ENCODE measurements at regions not wholly inside any gene's neighbourhood (a gene's known extent, or its start where the extent isn't known, plus 50 kb on each side); places are given as distances from the start of the nearest gene placed in this dataset.

DNA sequence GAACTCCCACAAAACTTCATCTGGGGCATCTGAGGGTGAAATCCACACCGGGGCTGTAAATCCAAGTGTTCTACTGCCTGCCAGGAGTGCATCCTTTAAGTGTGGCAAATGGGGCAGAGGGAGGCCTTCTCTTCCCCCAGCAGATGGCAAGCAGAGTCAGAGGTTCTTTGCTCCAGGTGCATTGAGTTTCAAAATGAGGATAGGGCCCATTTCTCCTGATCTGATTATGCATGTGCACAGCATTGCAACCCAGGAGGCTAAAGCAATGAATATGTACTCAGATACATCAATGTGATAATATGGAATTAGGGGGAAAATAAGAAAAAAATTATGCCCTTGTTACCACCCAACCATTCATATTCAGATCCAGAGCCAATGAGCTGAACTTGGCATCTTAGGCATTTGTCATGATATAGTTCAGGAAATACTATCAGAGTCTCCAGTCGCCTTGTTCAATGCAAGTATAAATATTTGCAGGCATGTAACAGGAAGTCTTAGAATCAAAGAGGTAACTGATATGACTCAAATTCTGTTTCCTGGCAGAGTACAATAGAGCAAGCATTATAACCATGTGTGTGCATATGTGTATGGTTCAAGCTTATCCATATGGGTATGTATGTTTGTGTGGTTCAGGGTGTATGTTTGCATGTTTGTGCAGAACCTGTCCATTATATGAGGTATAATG is 473.8 kb upstream of the PKN2 start:
- Mint-ChIP-seq H3K4me3 (no peak overlapping the region), H3K27ac (no peak overlapping the region), H3K27me3 (peaks cover 0 to 8% of the 10 kb centered on the region in 2 donors), H3K9me3 (no peaks in the 10 kb centered on the region), H3K36me3 (no peaks in the 10 kb centered on the region), H3K4me1 (peaks cover 0 to 3% of the 10 kb centered on the region in 2 donors)
- ATAC-seq (replicated peaks) (no peak), DNase-seq (no peak)

DNA sequence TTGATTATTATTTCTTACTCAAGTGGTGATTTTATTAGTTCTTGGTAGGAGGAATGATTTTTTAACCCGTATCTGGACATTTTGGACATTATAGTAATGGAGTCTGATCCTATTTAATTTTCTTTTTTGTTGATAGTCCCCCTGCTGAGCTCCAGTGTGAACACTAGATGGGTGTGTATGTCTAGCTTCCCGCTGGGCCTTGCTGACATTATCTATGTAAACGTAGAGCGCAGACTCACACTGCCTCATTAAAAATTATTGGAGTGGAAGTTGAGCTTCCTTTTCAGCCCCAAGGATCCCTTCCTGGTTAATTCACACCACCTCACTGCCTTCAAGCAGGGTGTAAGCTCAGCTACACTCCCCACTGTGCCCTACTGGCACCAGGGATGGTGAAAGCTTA is 467.6 kb upstream of the PKN2 start:
- no peaks in the 10 kb centered on the region for H3K36me3 Mint-ChIP-seq
- H3K27ac Mint-ChIP-seq: no peak overlapping the region
- ATAC-seq (replicated peaks) (no peak), DNase-seq (no peak)
- peaks cover 8 to 14% of the 10 kb centered on the region in 2 donors for H3K27me3 Mint-ChIP-seq
- no peaks in the 10 kb centered on the region for H3K9me3 Mint-ChIP-seq
- H3K4me3 Mint-ChIP-seq: no peak overlapping the region
- H3K4me1 Mint-ChIP-seq: no peaks in the 10 kb centered on the region

DNA sequence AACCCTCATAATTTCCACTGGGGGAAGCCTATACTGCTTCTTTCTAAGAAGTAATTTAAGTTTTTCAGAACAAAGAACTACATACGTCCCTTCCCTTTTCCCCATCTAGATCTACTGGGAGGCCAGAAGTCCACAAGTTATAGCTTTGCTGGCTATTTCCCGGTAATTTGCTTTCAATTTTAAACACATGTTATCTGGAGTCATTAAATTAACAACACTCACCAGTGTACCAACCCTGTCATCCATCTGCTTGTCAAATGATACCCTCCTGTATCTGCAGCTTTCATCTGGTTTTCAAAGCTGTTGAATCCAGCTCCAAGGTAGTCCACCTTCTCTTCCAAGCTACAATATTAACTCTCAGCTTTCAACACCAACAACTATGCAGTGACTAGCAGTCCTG is 466.7 kb upstream of the PKN2 start:
- H3K36me3 Mint-ChIP-seq: no peaks in the 10 kb centered on the region
- no peak for ATAC-seq (replicated peaks)
- H3K4me1 Mint-ChIP-seq: no peaks in the 10 kb centered on the region
- no peak overlapping the region for H3K27ac Mint-ChIP-seq
- H3K27me3 Mint-ChIP-seq: peaks cover 8 to 14% of the 10 kb centered on the region in 2 donors
- no peaks in the 10 kb centered on the region for H3K9me3 Mint-ChIP-seq
- DNase-seq: no peak
- H3K4me3 Mint-ChIP-seq: no peak overlapping the region

DNA sequence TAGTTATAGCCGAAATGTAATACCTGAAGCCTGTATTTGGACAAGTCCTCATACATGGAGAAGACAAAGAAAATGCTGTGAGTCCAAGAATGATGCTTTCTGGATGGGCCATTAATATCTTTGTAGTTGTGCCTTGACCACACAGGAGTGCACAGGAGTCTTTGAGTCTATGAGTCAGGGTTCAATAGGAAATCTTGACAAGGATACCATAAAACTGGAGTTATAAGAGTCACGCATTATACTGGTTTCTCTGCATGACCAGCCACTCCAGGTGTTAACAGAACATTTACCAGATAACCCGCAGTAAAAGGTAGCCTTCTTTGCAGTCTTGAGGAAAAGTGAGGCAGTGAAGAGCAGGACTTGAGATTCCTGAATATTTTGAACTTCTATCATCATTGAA is 464.6 kb upstream of the PKN2 start:
- H3K4me1 Mint-ChIP-seq: no peaks in the 10 kb centered on the region
- H3K36me3 Mint-ChIP-seq: no peaks in the 10 kb centered on the region
- no peak overlapping the region for H3K4me3 Mint-ChIP-seq
- H3K27me3 Mint-ChIP-seq: peaks cover 8 to 14% of the 10 kb centered on the region in 2 donors
- ATAC-seq (replicated peaks): no peak
- H3K9me3 Mint-ChIP-seq: no peaks in the 10 kb centered on the region
- no peak for DNase-seq
- H3K27ac Mint-ChIP-seq: no peak overlapping the region

- ATAC-seq (replicated peaks): no peak
Measured at GRCh38 chr1:88221411-88221810, 462.7 kb upstream of the PKN2 start.

GRCh38 chr1:88224906-88225305 is 459.2 kb upstream of the PKN2 start:
- Mint-ChIP-seq H3K9me3 (no peaks in the 10 kb centered on the region), H3K4me1 (no peaks in the 10 kb centered on the region), H3K27ac (no peak overlapping the region), H3K36me3 (no peaks in the 10 kb centered on the region), H3K4me3 (no peak overlapping the region), H3K27me3 (peaks cover 0 to 5% of the 10 kb centered on the region in 2 donors)
- DNase-seq: no peak
- no peak for ATAC-seq (replicated peaks)

More at GRCh38 chr1:88221411-88221810, 462.7 kb upstream of the PKN2 start:
- Mint-ChIP-seq H3K4me3 (no peak overlapping the region), H3K4me1 (no peaks in the 10 kb centered on the region), H3K27me3 (peaks cover 8 to 14% of the 10 kb centered on the region in 2 donors), H3K36me3 (no peaks in the 10 kb centered on the region), H3K27ac (no peak overlapping the region), H3K9me3 (no peaks in the 10 kb centered on the region)
- no peak for DNase-seq

DNA sequence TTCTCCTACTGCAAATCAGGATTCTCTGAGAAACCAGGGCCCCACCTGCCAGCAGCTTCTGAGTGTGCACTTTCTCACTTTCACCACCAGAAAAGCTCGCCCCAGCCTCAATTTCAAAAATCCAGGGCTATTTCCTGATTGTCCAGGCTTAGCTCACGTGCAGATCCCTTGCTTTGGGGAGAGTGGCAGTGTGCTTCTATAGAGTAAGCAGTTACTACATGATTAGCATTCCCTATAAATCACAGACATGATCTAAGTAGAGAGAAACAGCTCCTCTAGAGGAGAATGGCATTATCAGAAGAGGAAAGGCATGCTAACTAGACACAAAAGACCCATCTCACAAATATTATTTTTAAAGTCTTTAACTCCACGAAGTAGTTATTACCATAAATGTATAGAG is 456.0 kb upstream of the PKN2 start:
- H3K4me3 Mint-ChIP-seq: no peak overlapping the region
- H3K9me3 Mint-ChIP-seq: no peaks in the 10 kb centered on the region
- H3K27ac Mint-ChIP-seq: no peak overlapping the region
- H3K4me1 Mint-ChIP-seq: no peaks in the 10 kb centered on the region
- ATAC-seq (replicated peaks) (no peak), DNase-seq (no peak)
- H3K27me3 Mint-ChIP-seq: peaks cover 0 to 11% of the 10 kb centered on the region in 2 donors
- no peaks in the 10 kb centered on the region for H3K36me3 Mint-ChIP-seq

- Mint-ChIP-seq H3K36me3 (no peaks in the 10 kb centered on the region), H3K4me3 (no peak overlapping the region), H3K9me3 (peaks cover 0 to under 1% of the 10 kb centered on the region in 2 donors), H3K27ac (no peak overlapping the region), H3K4me1 (no peaks in the 10 kb centered on the region), H3K27me3 (peaks cover 0 to 11% of the 10 kb centered on the region in 2 donors)
- ATAC-seq (replicated peaks) (no peak), DNase-seq (no peak)
Measured at GRCh38 chr1:88230126-88230525, 453.9 kb upstream of the PKN2 start.

DNA sequence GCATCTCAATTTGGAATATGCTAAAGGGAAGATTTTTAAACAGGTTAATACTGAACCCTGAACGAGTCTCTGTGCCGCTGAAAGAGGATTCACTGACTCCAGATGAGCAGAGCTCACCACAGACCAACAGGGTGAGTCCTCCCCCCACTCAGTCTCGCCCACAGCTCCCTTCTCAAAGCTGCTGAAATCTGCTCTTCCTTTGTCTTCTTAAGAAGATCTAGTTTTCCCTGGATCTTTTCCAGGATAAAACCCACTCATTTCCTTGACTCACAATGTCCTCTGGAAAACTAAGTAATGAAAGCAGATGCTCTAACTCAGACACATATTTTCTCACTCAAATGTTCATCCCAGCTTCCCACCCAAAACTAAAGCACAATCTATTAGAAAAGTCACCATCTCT is 447.0 kb upstream of the PKN2 start:
- Mint-ChIP-seq H3K27me3 (peaks cover 4 to 14% of the 10 kb centered on the region in 2 donors), H3K4me3 (no peak overlapping the region), H3K36me3 (no peaks in the 10 kb centered on the region), H3K27ac (no peak overlapping the region), H3K4me1 (no peaks in the 10 kb centered on the region), H3K9me3 (peaks cover 7 to 8% of the 10 kb centered on the region in 2 donors)
- no peak for ATAC-seq (replicated peaks)
- no peak for DNase-seq

DNA sequence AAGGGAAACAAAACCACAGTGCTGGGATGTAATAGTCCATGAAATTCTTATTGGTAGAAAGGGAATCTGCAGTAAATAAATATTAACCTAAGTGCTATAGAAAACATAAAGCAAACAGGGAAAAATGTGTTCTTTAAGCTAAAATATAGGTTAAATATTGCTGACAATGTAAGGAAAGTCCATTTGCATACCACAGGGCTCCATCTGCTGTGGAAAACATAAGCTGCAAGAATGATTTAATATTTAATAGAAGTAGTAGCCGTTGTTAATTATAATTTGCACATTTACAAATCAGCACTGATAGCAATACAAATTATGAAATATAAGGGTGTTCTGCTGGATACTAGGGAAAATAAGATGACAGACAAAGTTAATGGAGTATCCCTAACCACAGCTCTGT is 444.9 kb upstream of the PKN2 start:
- ATAC-seq (replicated peaks): no peak
- no peak overlapping the region for H3K4me3 Mint-ChIP-seq
- no peaks in the 10 kb centered on the region for H3K36me3 Mint-ChIP-seq

DNA sequence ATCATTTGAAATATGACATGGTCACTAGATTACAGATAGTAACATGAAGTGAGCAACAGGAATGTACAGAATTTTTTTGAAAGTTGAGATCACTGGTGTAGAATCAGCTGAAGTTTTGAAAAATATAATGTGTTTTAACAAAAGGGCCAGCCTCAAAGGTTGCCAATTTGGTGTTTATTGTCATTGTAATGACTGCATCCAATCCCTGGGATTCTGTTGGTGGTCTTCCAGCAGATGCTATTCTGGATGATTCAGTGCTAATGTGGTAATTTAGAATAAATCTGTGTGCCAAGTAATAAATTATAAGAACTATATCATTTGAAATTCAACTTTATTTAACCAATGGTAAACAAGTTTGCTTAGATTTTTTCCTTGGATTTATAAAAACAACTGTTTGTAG is 436.4 kb upstream of the PKN2 start:
- H3K27ac Mint-ChIP-seq: no peak overlapping the region
- H3K36me3 Mint-ChIP-seq: no peaks in the 10 kb centered on the region
- ATAC-seq (replicated peaks): no peak
- H3K4me3 Mint-ChIP-seq: no peak overlapping the region
- no peak for DNase-seq
- H3K9me3 Mint-ChIP-seq: peaks cover 0 to 9% of the 10 kb centered on the region in 2 donors
- H3K27me3 Mint-ChIP-seq: no peaks in the 10 kb centered on the region
- no peaks in the 10 kb centered on the region for H3K4me1 Mint-ChIP-seq

More for the DNA sequence above, 444.9 kb upstream of the PKN2 start:
- H3K9me3 Mint-ChIP-seq: peaks cover 8 to 15% of the 10 kb centered on the region in 2 donors
- H3K27me3 Mint-ChIP-seq: peaks cover 4 to 16% of the 10 kb centered on the region in 2 donors
- no peaks in the 10 kb centered on the region for H3K4me1 Mint-ChIP-seq
- no peak for DNase-seq
- no peak overlapping the region for H3K27ac Mint-ChIP-seq

- Mint-ChIP-seq H3K9me3 (no peaks in the 10 kb centered on the region), H3K4me3 (no peak overlapping the region), H3K36me3 (no peaks in the 10 kb centered on the region), H3K27ac (no peak overlapping the region), H3K4me1 (no peaks in the 10 kb centered on the region), H3K27me3 (no peaks in the 10 kb centered on the region)
- ATAC-seq (replicated peaks) (no peak), DNase-seq (no peak)
Measured at GRCh38 chr1:88250915-88251314, 433.2 kb upstream of the PKN2 start.

DNA sequence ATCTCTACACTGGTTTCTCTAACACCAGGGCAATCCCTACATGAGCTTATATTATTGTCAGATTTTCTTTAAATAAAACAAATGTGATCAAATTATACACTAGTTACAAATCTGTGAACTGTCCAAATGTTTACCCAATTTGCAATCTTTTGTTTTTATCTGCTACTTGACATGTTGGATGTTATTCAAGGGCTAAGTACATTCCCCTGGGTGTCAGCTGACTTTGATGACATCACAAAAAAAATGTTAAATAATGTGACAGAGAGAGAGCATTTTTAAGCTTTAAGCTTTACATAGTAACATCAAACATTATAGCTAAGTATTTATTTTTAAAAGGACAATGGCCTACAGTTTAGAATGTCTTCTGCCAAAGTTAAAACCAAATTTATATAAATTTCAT is 431.3 kb upstream of the PKN2 start:
- Mint-ChIP-seq H3K9me3 (no peaks in the 10 kb centered on the region), H3K36me3 (no peaks in the 10 kb centered on the region), H3K27me3 (peaks cover 0 to 8% of the 10 kb centered on the region in 2 donors), H3K27ac (no peak overlapping the region), H3K4me3 (no peak overlapping the region), H3K4me1 (no peaks in the 10 kb centered on the region)
- DNase-seq (no peak), ATAC-seq (replicated peaks) (no peak)

- H3K27ac Mint-ChIP-seq: no peak overlapping the region
Measured at GRCh38 chr1:88265606-88266005, 418.5 kb upstream of the PKN2 start.

GRCh38 chr1:88266051-88266450 is 418.0 kb upstream of the PKN2 start:
- Mint-ChIP-seq H3K4me3 (no peak overlapping the region), H3K27ac (no peak overlapping the region), H3K36me3 (no peaks in the 10 kb centered on the region), H3K9me3 (no peaks in the 10 kb centered on the region), H3K4me1 (no peaks in the 10 kb centered on the region), H3K27me3 (peaks cover 0 to 4% of the 10 kb centered on the region in 2 donors)
- DNase-seq: no peak
- no peak for ATAC-seq (replicated peaks)

More at GRCh38 chr1:88265606-88266005, 418.5 kb upstream of the PKN2 start:
- DNase-seq: no peak
- no peaks in the 10 kb centered on the region for H3K4me1 Mint-ChIP-seq
- H3K27me3 Mint-ChIP-seq: peaks cover 0 to 7% of the 10 kb centered on the region in 2 donors
- H3K9me3 Mint-ChIP-seq: no peaks in the 10 kb centered on the region
- ATAC-seq (replicated peaks): no peak
- no peaks in the 10 kb centered on the region for H3K36me3 Mint-ChIP-seq
- H3K4me3 Mint-ChIP-seq: no peak overlapping the region

All from stimulated activated naive B cell treated with anti-CD40 and anti-IgM and Interleukin-4, amounts not matched to agents 10 μg/mL and 1 μg/mL and 100 μg/mL, for 72 hours (primary cell).